ENCODE measurements at regions not wholly inside any gene's neighbourhood (a gene's known extent, or its start where the extent isn't known, plus 50 kb on each side); places are given as distances from the start of the nearest gene placed in this dataset.

DNA sequence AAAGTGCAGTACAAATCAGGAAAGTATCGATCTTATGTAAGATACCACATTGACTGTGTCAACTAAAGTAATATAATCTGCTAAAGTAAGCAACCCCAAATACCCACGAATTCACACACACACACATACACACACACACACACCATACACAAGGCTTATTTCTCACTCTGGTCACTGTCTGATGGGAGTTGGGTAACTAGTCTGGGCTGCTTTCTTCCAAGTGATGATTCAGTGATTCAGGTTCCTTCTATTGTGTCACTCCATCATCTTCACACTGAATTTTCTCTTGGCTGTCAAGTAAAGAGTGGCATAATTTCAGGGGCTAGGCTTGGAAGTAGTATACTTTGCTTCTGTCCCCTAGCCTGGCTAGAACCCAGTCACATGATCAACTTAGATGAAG is 104.8 kb upstream of the CCDC54 start:
- TF ChIP-seq, protein P1, sequence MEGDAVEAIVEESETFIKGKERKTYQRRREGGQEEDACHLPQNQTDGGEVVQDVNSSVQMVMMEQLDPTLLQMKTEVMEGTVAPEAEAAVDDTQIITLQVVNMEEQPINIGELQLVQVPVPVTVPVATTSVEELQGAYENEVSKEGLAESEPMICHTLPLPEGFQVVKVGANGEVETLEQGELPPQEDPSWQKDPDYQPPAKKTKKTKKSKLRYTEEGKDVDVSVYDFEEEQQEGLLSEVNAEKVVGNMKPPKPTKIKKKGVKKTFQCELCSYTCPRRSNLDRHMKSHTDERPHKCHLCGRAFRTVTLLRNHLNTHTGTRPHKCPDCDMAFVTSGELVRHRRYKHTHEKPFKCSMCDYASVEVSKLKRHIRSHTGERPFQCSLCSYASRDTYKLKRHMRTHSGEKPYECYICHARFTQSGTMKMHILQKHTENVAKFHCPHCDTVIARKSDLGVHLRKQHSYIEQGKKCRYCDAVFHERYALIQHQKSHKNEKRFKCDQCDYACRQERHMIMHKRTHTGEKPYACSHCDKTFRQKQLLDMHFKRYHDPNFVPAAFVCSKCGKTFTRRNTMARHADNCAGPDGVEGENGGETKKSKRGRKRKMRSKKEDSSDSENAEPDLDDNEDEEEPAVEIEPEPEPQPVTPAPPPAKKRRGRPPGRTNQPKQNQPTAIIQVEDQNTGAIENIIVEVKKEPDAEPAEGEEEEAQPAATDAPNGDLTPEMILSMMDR (IDR thresholded peaks at IDR 0.05; ENCODE audit: poor library complexity) = no peak
- TF ChIP-seq EZH2 (IDR thresholded peaks at IDR 0.05; ENCODE audit: borderline replicate concordance) = no peak
- no peak for TF ChIP-seq EZH2phosphoT487 (IDR thresholded peaks at IDR 0.05; ENCODE audit: low read depth, severe bottlenecking, unreplicated experiment)
- Histone ChIP-seq H3K9me2 (replicated peaks; ENCODE audit: insufficient read depth) (no peaks in the 10 kb centered on the region), H3K4me2 (no peak overlapping the region), H3K79me2 (no peaks in the 10 kb centered on the region), H3K4me3 (no peak overlapping the region), H3K27ac (no peak overlapping the region), H3K27me3 (no peaks in the 10 kb centered on the region), H3K4me1 (ENCODE audit: insufficient read depth) (no peaks in the 10 kb centered on the region), H3K9me3 (ENCODE audit: low read depth) (no peaks in the 10 kb centered on the region), H3K36me3 (replicated peaks; ENCODE audit: insufficient read depth, low read depth) (no peaks in the 10 kb centered on the region), H4K20me1 (ENCODE audit: insufficient read depth, poor library complexity, severe bottlenecking) (no peaks in the 10 kb centered on the region), H2AFZ (no peak overlapping the region)
- 93% methylated on average over 2 of the region's 2 CpGs for WGBS (ENCODE audit: low lambda C conversion rate, missing lambda C conversion rate)
- DNase-seq (ENCODE audit: low spot score) = no peak

DNA sequence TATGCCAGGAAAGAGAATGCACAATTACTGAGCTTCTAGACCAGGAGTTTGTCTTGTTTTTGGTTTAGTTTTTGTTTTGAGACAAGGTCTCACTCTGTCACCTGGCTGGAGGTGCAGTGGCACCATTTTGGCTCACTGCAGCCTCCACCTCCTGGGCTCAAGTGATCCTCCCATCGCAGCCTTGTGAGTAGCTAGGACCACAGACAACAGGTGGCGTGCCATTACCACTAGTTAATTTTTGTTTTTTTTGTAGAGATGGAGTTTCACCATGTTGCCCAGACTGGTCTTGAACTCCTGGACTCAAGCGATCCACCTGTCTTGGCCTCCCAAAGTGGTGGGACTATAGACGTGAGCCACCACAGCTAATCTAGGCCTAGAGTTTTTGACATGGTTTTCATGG is 104.4 kb upstream of the CCDC54 start:
- no peaks in the 10 kb centered on the region for H3K9me2 ChIP-seq (replicated peaks; ENCODE audit: insufficient read depth)
- DNase-seq (ENCODE audit: low spot score) = no peak
- H4K20me1 ChIP-seq (ENCODE audit: insufficient read depth, poor library complexity, severe bottlenecking) = no peaks in the 10 kb centered on the region
- H2AFZ ChIP-seq = no peak overlapping the region
- H3K4me1 ChIP-seq (ENCODE audit: insufficient read depth) = no peaks in the 10 kb centered on the region
- no peaks in the 10 kb centered on the region for H3K36me3 ChIP-seq (replicated peaks; ENCODE audit: insufficient read depth, low read depth)
- H3K4me2 ChIP-seq = no peak overlapping the region
- no peaks in the 10 kb centered on the region for H3K27me3 ChIP-seq
- H3K27ac ChIP-seq = no peak overlapping the region
- no peaks in the 10 kb centered on the region for H3K79me2 ChIP-seq
- no peak overlapping the region for H3K4me3 ChIP-seq
- no peak for TF ChIP-seq EZH2 (IDR thresholded peaks at IDR 0.05; ENCODE audit: borderline replicate concordance)
- TF ChIP-seq, protein P1 (IDR thresholded peaks at IDR 0.05; ENCODE audit: poor library complexity) = no peak
- no peak for TF ChIP-seq EZH2phosphoT487 (IDR thresholded peaks at IDR 0.05; ENCODE audit: low read depth, severe bottlenecking, unreplicated experiment)
- no peaks in the 10 kb centered on the region for H3K9me3 ChIP-seq (ENCODE audit: low read depth)
- WGBS (ENCODE audit: low lambda C conversion rate, missing lambda C conversion rate) = 98% methylated on average over 4 of the region's 4 CpGs

DNA sequence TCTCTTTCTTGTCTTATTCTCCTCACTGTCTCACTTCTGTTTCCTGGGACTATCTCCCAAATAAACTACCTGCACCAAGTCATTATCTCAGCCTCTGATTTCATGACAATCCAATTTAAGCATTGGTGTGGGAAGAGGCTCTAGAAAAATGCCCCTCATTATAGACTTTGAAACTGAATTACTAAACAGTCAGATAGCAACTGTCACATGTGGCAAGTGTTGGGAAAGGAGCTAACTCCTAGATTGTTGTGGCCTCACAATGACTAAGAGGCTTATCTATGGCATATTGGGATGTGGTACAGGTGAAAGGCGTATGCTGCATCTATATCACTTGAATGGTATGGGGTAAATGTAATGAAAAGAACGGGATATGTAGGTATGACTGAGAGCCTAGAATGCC is 103.5 kb upstream of the CCDC54 start:
- Histone ChIP-seq H2AFZ (no peak overlapping the region), H3K4me3 (no peak overlapping the region), H3K4me1 (ENCODE audit: insufficient read depth) (no peaks in the 10 kb centered on the region), H3K79me2 (no peaks in the 10 kb centered on the region), H3K4me2 (no peak overlapping the region), H3K36me3 (replicated peaks; ENCODE audit: insufficient read depth, low read depth) (no peaks in the 10 kb centered on the region), H3K9me3 (ENCODE audit: low read depth) (no peaks in the 10 kb centered on the region), H3K9me2 (replicated peaks; ENCODE audit: insufficient read depth) (no peaks in the 10 kb centered on the region), H3K27me3 (no peaks in the 10 kb centered on the region), H4K20me1 (ENCODE audit: insufficient read depth, poor library complexity, severe bottlenecking) (no peaks in the 10 kb centered on the region), H3K27ac (no peak overlapping the region)
- no peak for DNase-seq (ENCODE audit: low spot score)
- WGBS (ENCODE audit: low lambda C conversion rate, missing lambda C conversion rate) = 90% methylated on average over 2 of the region's 2 CpGs
- TF ChIP-seq, protein P1 (IDR thresholded peaks at IDR 0.05; ENCODE audit: poor library complexity) = no peak
- TF ChIP-seq EZH2 (IDR thresholded peaks at IDR 0.05; ENCODE audit: borderline replicate concordance) = no peak
- TF ChIP-seq EZH2phosphoT487 (IDR thresholded peaks at IDR 0.05; ENCODE audit: low read depth, severe bottlenecking, unreplicated experiment) = no peak

DNA sequence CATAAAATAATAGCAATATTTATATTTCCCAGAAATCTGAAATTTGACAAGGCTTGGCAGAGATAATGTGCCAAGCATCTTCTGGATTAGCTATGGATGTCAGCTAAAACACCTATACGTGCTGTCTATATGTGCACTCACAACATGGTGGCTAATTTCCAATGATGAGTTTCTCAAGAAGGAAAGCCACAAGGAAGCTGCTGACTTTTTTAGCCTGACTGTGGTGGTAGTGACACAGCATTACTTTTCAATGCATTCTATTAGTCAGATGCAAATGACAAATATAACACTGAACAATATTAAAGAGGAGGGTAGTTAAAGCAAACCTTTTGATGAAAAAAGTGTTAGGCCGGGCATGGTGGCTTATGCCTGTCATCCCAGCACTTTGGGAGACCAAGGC is 101.7 kb upstream of the CCDC54 start:
- H3K27ac ChIP-seq = no peak overlapping the region
- TF ChIP-seq EZH2 (IDR thresholded peaks at IDR 0.05; ENCODE audit: borderline replicate concordance) = no peak
- TF ChIP-seq EZH2phosphoT487 (IDR thresholded peaks at IDR 0.05; ENCODE audit: low read depth, severe bottlenecking, unreplicated experiment) = no peak
- TF ChIP-seq, protein P1 (IDR thresholded peaks at IDR 0.05; ENCODE audit: poor library complexity) = no peak
- H3K4me2 ChIP-seq = no peak overlapping the region
- H3K4me3 ChIP-seq = no peak overlapping the region
- H4K20me1 ChIP-seq (ENCODE audit: insufficient read depth, poor library complexity, severe bottlenecking) = no peaks in the 10 kb centered on the region
- H3K9me2 ChIP-seq (replicated peaks; ENCODE audit: insufficient read depth) = no peaks in the 10 kb centered on the region
- no peak overlapping the region for H2AFZ ChIP-seq
- H3K27me3 ChIP-seq = no peaks in the 10 kb centered on the region
- H3K79me2 ChIP-seq = no peaks in the 10 kb centered on the region
- H3K9me3 ChIP-seq (ENCODE audit: low read depth) = no peaks in the 10 kb centered on the region
- 86% methylated on average over 2 of the region's 2 CpGs for WGBS (ENCODE audit: low lambda C conversion rate, missing lambda C conversion rate)
- H3K4me1 ChIP-seq (ENCODE audit: insufficient read depth) = no peaks in the 10 kb centered on the region
- H3K36me3 ChIP-seq (replicated peaks; ENCODE audit: insufficient read depth, low read depth) = no peaks in the 10 kb centered on the region
- no peak for DNase-seq (ENCODE audit: low spot score)
